DMS79 (cell line): ENCODE measurements at regions not wholly inside any gene's neighbourhood (a gene's known extent, or its start where the extent isn't known, plus 50 kb on each side); places are given as distances from the start of the nearest gene placed in this dataset.

ENCODE experiments used
- DNase-seq: peaks from one replicate; lab custom pipeline; 2025; lab: John Stamatoyannopoulos, UW

GRCh38 chr18:27274901-27275300 is 89.8 kb upstream of the CHST9 start:
- no peak for DNase-seq

DNA sequence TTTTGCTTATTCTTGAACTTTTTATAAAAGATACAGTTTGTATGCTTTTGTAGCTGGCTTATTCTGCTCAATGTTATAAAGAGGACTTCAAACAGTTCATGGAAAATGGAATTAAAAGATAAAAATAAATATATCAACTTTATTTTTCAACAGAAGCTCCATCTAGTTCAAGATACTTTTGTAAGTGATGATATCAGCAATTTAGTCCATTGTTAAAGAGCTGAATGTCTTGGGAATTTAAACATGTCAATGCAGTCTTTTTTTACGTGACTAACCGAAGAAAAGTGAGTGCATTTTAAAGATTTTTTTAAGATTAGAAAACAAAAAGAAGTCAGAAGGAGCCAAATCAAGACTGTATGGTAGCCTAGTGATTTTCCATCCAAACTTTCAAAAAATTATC is 85.4 kb upstream of the CHST9 start:
- DNase-seq: no peak

DNA sequence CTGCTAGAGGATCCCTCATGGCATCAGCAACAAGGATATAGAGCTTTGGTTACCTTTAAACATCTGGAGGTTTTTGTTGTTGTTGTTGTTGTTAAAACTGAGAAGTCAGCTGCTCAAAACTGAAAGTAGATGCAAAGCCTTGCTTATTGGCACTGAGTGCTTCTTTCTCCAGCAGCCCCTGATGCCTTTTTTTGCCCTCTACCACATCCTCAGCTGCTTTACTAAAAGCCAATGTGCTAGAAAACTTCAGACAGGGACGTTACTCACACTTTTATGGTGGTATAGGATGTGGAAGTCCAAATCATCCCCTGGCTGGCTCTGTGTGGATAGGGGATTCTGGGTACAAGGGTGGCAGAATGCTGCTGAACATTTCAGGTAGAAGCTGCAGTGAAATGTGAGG is 78.3 kb upstream of the CHST9 start:
- DNase-seq: no peak

- DNase-seq: no peak
Measured at GRCh38 chr18:27261769-27262549, 76.9 kb upstream of the CHST9 start.

DNA sequence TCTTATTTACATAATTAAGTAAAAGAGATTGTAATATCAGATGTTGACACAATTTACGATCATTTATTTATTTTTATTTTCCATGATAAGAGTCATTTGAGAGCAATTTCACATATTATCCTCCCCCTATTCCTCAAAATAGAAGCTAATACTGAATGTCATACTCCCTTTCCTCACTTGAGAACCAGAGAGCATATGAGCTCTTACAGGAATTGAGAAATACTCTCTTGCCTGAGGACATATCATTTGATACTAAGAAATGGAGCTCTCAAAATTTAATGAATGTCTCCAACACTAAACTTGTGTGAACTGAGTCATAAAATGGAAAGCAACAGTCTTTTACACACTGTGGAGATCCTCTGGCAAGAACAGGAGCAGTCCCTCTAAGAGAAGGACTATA is 68.5 kb upstream of the CHST9 start:
- DNase-seq: no peak

DNA sequence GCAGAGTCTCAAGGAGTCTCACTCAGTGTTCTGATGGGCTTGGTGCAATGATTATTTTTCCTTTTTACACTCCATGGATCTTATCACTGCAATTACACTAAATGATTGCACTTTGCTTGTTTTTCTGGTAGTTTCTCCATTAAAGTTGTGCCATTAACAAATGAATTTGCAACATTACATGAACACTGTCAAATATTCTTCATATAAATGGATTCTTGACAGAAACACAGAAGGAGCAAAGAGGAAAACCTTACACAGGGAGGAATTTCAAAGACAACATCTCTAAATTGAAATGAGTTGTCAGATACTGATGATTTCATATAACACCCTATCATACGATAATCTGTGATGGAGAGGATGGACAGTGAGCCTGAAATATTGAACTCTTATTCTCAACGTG is 65.4 kb upstream of the CHST9 start:
- no peak for DNase-seq

GRCh38 chr18:27249933-27250332 is 64.8 kb upstream of the CHST9 start:
- DNase-seq: no peak

DNA sequence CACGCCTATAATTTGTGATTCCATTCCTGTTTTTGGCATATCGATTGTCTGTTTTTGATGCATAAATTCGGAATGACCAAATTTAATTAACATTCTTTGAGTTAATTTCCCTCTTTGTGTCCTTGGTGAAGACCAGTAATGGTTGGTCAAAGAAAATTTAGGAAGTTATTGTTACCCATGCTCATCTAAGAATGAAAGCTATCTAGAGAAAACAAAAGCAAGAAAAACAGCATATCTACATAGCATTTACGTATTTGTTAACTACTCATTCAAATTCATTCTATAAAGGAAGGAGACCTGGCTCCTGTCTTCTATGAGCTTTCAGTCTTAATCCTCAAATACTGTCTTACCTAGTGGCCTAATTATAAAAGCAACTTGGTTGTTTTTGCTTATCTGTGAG is 59.2 kb upstream of the CHST9 start:
- no peak for DNase-seq

DNA sequence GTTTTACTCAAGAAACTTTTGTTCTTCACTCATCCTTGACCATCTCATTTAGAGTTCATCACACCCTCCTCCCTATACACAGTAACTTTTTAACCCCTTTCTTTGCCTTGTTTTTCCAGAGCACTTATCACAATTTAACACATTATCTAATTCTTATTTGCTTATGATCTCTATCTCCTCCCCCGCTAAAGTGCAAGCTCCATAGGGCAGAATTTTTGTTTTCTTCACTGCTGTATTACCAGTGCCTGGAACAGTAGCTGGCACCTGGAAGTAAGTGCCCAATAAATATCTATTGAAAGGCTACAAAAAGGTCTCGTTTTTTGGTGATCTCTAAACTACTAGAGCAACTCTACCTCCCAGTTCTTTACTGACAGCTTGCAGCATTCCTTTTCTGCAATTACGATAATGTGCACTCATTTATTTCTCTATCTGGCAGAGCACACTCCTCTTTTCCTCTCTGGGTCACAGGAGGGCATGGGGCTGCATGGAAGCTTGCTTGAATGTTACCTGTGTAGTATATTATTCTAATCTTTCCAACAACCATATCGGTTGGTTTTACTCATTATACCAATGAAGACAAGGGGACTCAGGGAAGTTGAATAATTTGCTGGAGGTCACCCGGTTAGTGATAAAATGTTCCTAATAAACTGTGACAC is 57.4 kb upstream of the CHST9 start:
- no peak for DNase-seq

GRCh38 chr18:27240383-27240782 is 55.3 kb upstream of the CHST9 start:
- DNase-seq: no peak

GRCh38 chr18:27239669-27240068 is 54.6 kb upstream of the CHST9 start:
- no peak for DNase-seq

DNA sequence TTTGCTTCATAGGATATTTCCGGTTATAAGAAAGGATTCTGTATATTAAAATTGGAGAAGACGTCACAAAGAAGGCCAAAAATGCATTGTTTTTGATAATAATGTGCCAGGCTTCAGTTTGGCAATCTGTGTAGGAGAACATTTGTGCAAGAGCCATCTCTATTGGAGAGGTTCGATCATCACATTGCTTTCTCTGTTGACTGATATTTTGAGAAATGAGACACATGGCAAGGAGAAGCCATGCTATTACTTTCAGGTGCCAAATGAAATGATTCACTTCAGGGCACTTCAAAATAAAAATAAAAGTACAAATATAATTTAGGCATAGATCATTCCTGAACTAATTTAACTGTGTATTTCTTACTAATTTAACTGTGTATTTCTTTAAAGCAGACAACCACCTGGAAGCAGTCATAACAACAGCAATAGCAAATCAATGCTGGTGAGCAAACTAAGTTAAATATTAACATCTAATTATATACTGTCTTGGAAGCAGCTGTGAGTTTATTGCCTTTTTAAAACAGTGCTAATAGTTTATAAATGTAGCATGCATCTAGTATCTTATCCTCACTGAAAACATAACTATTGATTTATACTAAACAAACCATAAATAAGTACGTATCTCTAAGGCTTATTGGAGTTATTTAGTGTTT is 50.2 kb upstream of the CHST9 start:
- no peak for DNase-seq
